ENCODE measurements at regions not wholly inside any gene's neighbourhood (a gene's known extent, or its start where the extent isn't known, plus 50 kb on each side); places are given as distances from the start of the nearest gene placed in this dataset.

DNA sequence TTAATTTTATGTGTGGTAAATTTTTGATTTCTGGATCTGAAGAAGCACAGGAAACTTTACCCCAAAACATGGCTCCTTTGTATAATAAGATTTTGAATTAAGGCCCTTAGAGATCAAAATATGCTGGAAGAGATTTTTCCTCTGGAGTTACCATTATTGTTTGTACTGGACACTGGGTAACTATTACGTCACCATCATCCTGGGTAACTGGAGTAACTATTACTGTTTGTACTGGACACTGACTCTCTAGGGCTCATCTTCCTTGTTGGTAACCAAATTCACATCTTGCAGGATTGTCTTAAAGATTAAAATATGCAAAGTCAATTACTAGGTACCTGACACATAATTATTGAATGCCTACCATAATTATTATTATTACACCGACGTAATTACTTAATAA, 593.8 kb upstream of the GOT2 start:
- no peak overlapping the region for H3K27ac ChIP-seq (ENCODE audit: low read length)
- H3K27me3 ChIP-seq (ENCODE audit: insufficient read depth, low read depth, low read length), result no peaks in the 10 kb centered on the region
- no peaks in the 10 kb centered on the region for H3K79me2 ChIP-seq (replicated peaks; ENCODE audit: insufficient read depth, low read length)
- TF ChIP-seq EP300 (conservative IDR thresholded peaks at IDR 0.05; ENCODE audit: poor library complexity, severe bottlenecking) (no peak), EZH2 (IDR thresholded peaks at IDR 0.05; ENCODE audit: borderline replicate concordance, insufficient read depth, low read length, poor library complexity, severe bottlenecking) (no peak), RAD21 (conservative IDR thresholded peaks at IDR 0.05) (no peak), REST (IDR thresholded peaks at IDR 0.05; ENCODE audit: borderline replicate concordance) (no peak)
- no peaks in the 10 kb centered on the region for H3F3A ChIP-seq (ENCODE audit: insufficient read depth, low read length, poor library complexity, severe bottlenecking)
- no peaks in the 10 kb centered on the region for H4K20me1 ChIP-seq (ENCODE audit: insufficient read depth)
- H3K4me2 ChIP-seq (ENCODE audit: low read length), result no peak overlapping the region
- H3K9ac ChIP-seq (ENCODE audit: low read length), result no peak overlapping the region
- H3K9me2 ChIP-seq (ENCODE audit: insufficient read depth, low read length), result no peaks in the 10 kb centered on the region
- no peaks in the 10 kb centered on the region for H3K9me3 ChIP-seq (ENCODE audit: low read length)
- no peak overlapping the region for H3K4me3 ChIP-seq (ENCODE audit: low read length)
- no peaks in the 10 kb centered on the region for H3K36me3 ChIP-seq (ENCODE audit: insufficient read depth, low read length)
- H2AFZ ChIP-seq (ENCODE audit: low read depth, low read length), result no peak overlapping the region

DNA sequence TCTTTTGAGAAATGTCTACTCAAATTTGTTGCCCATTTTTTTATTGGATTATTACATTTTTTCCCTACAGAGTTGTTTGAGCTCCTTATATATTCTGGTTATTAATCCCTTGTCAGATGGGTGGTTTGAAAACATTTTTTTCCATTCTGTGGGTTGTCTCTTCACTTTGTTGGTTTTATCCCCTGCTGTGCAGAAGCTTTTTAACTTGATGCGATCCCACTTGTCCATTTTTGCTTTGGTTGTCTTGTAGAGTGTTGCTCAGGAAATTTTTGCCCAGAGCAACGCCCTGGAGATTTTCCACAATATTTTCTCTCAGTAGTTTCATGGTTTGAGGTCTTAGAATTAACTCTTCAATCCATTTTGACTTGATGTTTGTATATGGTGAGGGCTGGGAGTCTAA, 592.8 kb upstream of the GOT2 start:
- Histone ChIP-seq H3F3A (ENCODE audit: insufficient read depth, low read length, poor library complexity, severe bottlenecking) (no peaks in the 10 kb centered on the region), H4K20me1 (ENCODE audit: insufficient read depth) (no peaks in the 10 kb centered on the region), H3K27me3 (ENCODE audit: insufficient read depth, low read depth, low read length) (no peaks in the 10 kb centered on the region), H3K36me3 (ENCODE audit: insufficient read depth, low read length) (no peaks in the 10 kb centered on the region), H3K9me3 (ENCODE audit: low read length) (no peaks in the 10 kb centered on the region), H2AFZ (ENCODE audit: low read depth, low read length) (no peak overlapping the region), H3K9me2 (ENCODE audit: insufficient read depth, low read length) (no peaks in the 10 kb centered on the region), H3K9ac (ENCODE audit: low read length) (no peak overlapping the region), H3K27ac (ENCODE audit: low read length) (no peak overlapping the region), H3K4me2 (ENCODE audit: low read length) (no peak overlapping the region), H3K4me3 (ENCODE audit: low read length) (no peak overlapping the region), H3K79me2 (replicated peaks; ENCODE audit: insufficient read depth, low read length) (no peaks in the 10 kb centered on the region)
- TF ChIP-seq EZH2 (IDR thresholded peaks at IDR 0.05; ENCODE audit: borderline replicate concordance, insufficient read depth, low read length, poor library complexity, severe bottlenecking), result no peak
- no peak for TF ChIP-seq POLR2AphosphoS5 (IDR thresholded peaks at IDR 0.05)
- TF ChIP-seq RAD21 (conservative IDR thresholded peaks at IDR 0.05), result no peak
- TF ChIP-seq CTCF (IDR thresholded peaks at IDR 0.05; ENCODE audit: poor library complexity, severe bottlenecking), result no peak
- no peak for TF ChIP-seq EP300 (conservative IDR thresholded peaks at IDR 0.05; ENCODE audit: poor library complexity, severe bottlenecking)
- no peak for TF ChIP-seq TAF1 (IDR thresholded peaks at IDR 0.05; ENCODE audit: low read depth)
- no peak for TF ChIP-seq MXI1 (conservative IDR thresholded peaks at IDR 0.05; ENCODE audit: poor library complexity, severe bottlenecking)
- no peak for TF ChIP-seq REST (IDR thresholded peaks at IDR 0.05; ENCODE audit: borderline replicate concordance)
- no peak for TF ChIP-seq SMC3 (conservative IDR thresholded peaks at IDR 0.05; ENCODE audit: poor library complexity)

Data from neural cell (in vitro differentiated cells).